SK-N-SH (cell line): ENCODE measurements at regions not wholly inside any gene's neighbourhood (a gene's known extent, or its start where the extent isn't known, plus 50 kb on each side); places are given as distances from the start of the nearest gene placed in this dataset.

Experiments used
- CTCF ChIA-PET: fragments of 300-600, 350-600 bp; formaldehyde crosslinking; extraction: SDS; loops from one replicate; lab custom pipeline; 2021; lab: Yijun Ruan, JAX
- POLR2A ChIA-PET: fragments of 350-600 bp; sonication (Branson Sonifier 250); formaldehyde crosslinking; extraction: SDS; loops from one replicate; lab custom pipeline; 2020; ENCODE audit warnings: antibody characterized with exemption, inconsistent platforms; lab: Yijun Ruan, JAX
- DNase-seq: peaks from one replicate; pipeline ENCODE4 v3.0.0; 2012
- H2AFZ ChIP-seq: fragments of 200-600 bp; sonication (generic); 2 replicates; pipeline ENCODE4 v1.8.1; 2016; ENCODE audit warnings: antibody characterized with exemption, mild to moderate bottlenecking, low read depth
- H3F3A ChIP-seq: fragments of 200-600 bp; sonication (generic); replicated peaks from 2 replicates; pipeline ENCODE3; 2016; ENCODE audit warnings: antibody characterized with exemption, mild to moderate bottlenecking; ENCODE audit not compliant: insufficient read depth
- H3K27ac ChIP-seq, 2 experiments: fragments of 200-500 bp in 1 of 2; fragments of 200-600 bp in 1 of 2; sonication (Bioruptor generic) in 1 of 2; sonication (generic), shearing (Covaris generic) in 1 of 2; 2 replicates each; pipeline versions ENCODE4 v1.5.1 to v1.6.1; 2014 to 2016; ENCODE audit warnings: low read depth in 2 of 2, inconsistent platforms in 1 of 2, low read length in 1 of 2, mild to moderate bottlenecking in 1 of 2, mixed read lengths in 1 of 2
- H3K27me3 ChIP-seq: fragments of 200-600 bp; sonication (generic), shearing (Covaris generic); 2 replicates; pipeline ENCODE4 v1.6.1; 2016; ENCODE audit warnings: mixed run types; ENCODE audit not compliant: insufficient read depth
- H3K36me3 ChIP-seq, 2 experiments: fragments of 200-500 bp in 1 of 2; fragments of 200-600 bp in 1 of 2; sonication (Bioruptor generic) in 1 of 2; sonication (generic) in 1 of 2; replicated peaks in 1 of 2; 2 replicates each; pipeline versions ENCODE3 to v1.5.1; 2014 to 2016; ENCODE audit warnings: low read length in 1 of 2, mild to moderate bottlenecking in 1 of 2; ENCODE audit not compliant: insufficient read depth in 2 of 2, control insufficient read depth in 1 of 2
- H3K4me1 ChIP-seq, 2 experiments: fragments of 200-500 bp in 1 of 2; fragments of 200-600 bp in 1 of 2; sonication (Bioruptor generic) in 1 of 2; sonication (generic), shearing (Covaris generic) in 1 of 2; 2 replicates each; pipeline versions ENCODE4 v1.5.1 to v1.6.1; 2014 to 2016; ENCODE audit warnings: low read depth in 1 of 2, low read length in 1 of 2, mixed run types in 1 of 2; ENCODE audit not compliant: insufficient read depth in 2 of 2, control insufficient read depth in 1 of 2
- H3K4me2 ChIP-seq: fragments of 200-600 bp; sonication (generic), shearing (Covaris generic); 2 replicates; pipeline ENCODE4 v1.6.1; 2017; ENCODE audit warnings: mixed run types
- H3K4me3 ChIP-seq, 2 experiments: fragments of 200-500 bp in 1 of 2; fragments of 200-600 bp in 1 of 2; sonication (Bioruptor generic) in 1 of 2; sonication (generic), shearing (Covaris generic) in 1 of 2; 2 replicates each; pipeline versions ENCODE4 v1.5.1 to v1.8.1; 2014 to 2016; ENCODE audit warnings: low read depth in 2 of 2, inconsistent platforms in 1 of 2, low read length in 1 of 2, mild to moderate bottlenecking in 1 of 2, mixed read lengths in 1 of 2, moderate library complexity in 1 of 2
- H3K79me2 ChIP-seq: fragments of 200-600 bp; sonication (generic); 2 replicates; pipeline ENCODE4 v1.8.1; 2017; ENCODE audit warnings: mild to moderate bottlenecking; ENCODE audit not compliant: insufficient read depth
- H3K9ac ChIP-seq: fragments of 200-600 bp; sonication (generic); 2 replicates; pipeline ENCODE4 v1.6.1; 2017; ENCODE audit warnings: mixed run types
- H3K9me2 ChIP-seq: fragments of 200-600 bp; sonication (generic); 2 replicates; pipeline ENCODE4 v1.6.1; 2017; ENCODE audit warnings: mixed run types
- H3K9me3 ChIP-seq: fragments of 200-600 bp; sonication (generic); 2 replicates; pipeline ENCODE4 v1.6.1; 2017; ENCODE audit warnings: mixed run types, mild to moderate bottlenecking, moderate library complexity
- H4K20me1 ChIP-seq: fragments of 200-600 bp; sonication (generic); 2 replicates; pipeline ENCODE4 v1.6.1; 2017; ENCODE audit warnings: mild to moderate bottlenecking, mixed run types; ENCODE audit not compliant: insufficient read depth
- CHD2 ChIP-seq: fragments of 150-350 bp; IDR thresholded peaks from 2 replicates; pipeline ENCODE4 v1.6.1; 2018; ENCODE audit warnings: low read length; ENCODE audit not compliant: partially characterized antibody
- ELF1 ChIP-seq: IDR thresholded peaks from 2 replicates; pipeline ENCODE4 v1.4.0; 2012
- EP300 ChIP-seq, 2 experiments: IDR thresholded peaks; 2 replicates each; pipeline versions ENCODE4 v1.4.0 to v1.6.1; 2012; ENCODE audit warnings: borderline replicate concordance in 1 of 2, low read depth in 1 of 2, low read length in 1 of 2
- FOXM1 ChIP-seq: IDR thresholded peaks from 2 replicates; pipeline ENCODE4 v1.4.0; 2012; ENCODE audit warnings: low read depth, mild to moderate bottlenecking
- GABPA ChIP-seq: IDR thresholded peaks from 2 replicates; pipeline ENCODE4 v1.4.0; 2012; ENCODE audit warnings: low read depth, mild to moderate bottlenecking
- GATA2 ChIP-seq: sonication (generic); formaldehyde crosslinking; IDR thresholded peaks from 2 replicates; pipeline ENCODE4 v1.5.0; 2020; ENCODE audit warnings: mild to moderate bottlenecking, missing genetic modification reagents
- MEF2A ChIP-seq: IDR thresholded peaks from 2 replicates; pipeline ENCODE4 v1.4.0; 2012; ENCODE audit warnings: low read depth, borderline replicate concordance
- RCOR1 ChIP-seq: fragments of 150-350 bp; IDR thresholded peaks from 2 replicates; pipeline ENCODE4 v1.6.1; 2017; ENCODE audit warnings: antibody characterized with exemption, low read length
- RXRA ChIP-seq: IDR thresholded peaks from 2 replicates; pipeline ENCODE4 v1.4.0; 2012; ENCODE audit warnings: low read depth, mild to moderate bottlenecking, borderline replicate concordance
- SIN3A ChIP-seq: IDR thresholded peaks from 2 replicates; pipeline ENCODE4 v1.6.1; 2012; ENCODE audit warnings: low read depth, mild to moderate bottlenecking, low read length, moderate library complexity, borderline replicate concordance
- TAF1 ChIP-seq: IDR thresholded peaks from 2 replicates; pipeline ENCODE4 v1.6.1; 2012; ENCODE audit warnings: low read depth, mild to moderate bottlenecking, low read length, moderate library complexity, borderline replicate concordance
- WGBS: methylation state at CpG from one replicate; pipeline ENCODE4 v1.1.6; 2017; ENCODE audit warnings: low lambda C conversion rate; 5-methylcytosine and 5-hydroxymethylcytosine counted together
- TF ChIP-seq, protein P1 (sequence below): IDR thresholded peaks from 2 replicates; pipeline ENCODE4 v1.4.0; 2012; ENCODE audit warnings: low read depth
- TF ChIP-seq, protein P2 (sequence below): IDR thresholded peaks from 2 replicates; pipeline ENCODE4 v1.4.0; 2012; ENCODE audit warnings: low read depth, borderline replicate concordance
- TF ChIP-seq, protein P3 (sequence below): IDR thresholded peaks from 2 replicates; pipeline ENCODE4; 2012
- TF ChIP-seq, protein P4 (sequence below): fragments of 200-600 bp; sonication (generic); IDR thresholded peaks from 2 replicates; pipeline ENCODE4 v1.6.1; 2017; ENCODE audit warnings: antibody characterized with exemption, mild to moderate bottlenecking, moderate library complexity
- TF ChIP-seq, protein P5 (sequence below): fragments of 150-350 bp; IDR thresholded peaks from 2 replicates; pipeline ENCODE4 v1.6.1; 2017; ENCODE audit warnings: antibody characterized with exemption, low read length, low read depth, borderline replicate concordance
- TF ChIP-seq, protein P6 (sequence below): fragments of 150-350 bp; IDR thresholded peaks from 2 replicates; pipeline ENCODE4 v1.6.1; 2016; ENCODE audit warnings: mild to moderate bottlenecking, low read depth, low read length
- TF ChIP-seq, protein P7 (sequence below): IDR thresholded peaks from 2 replicates; pipeline ENCODE4 v1.4.0; 2012; ENCODE audit warnings: low read depth, borderline replicate concordance

DNA sequence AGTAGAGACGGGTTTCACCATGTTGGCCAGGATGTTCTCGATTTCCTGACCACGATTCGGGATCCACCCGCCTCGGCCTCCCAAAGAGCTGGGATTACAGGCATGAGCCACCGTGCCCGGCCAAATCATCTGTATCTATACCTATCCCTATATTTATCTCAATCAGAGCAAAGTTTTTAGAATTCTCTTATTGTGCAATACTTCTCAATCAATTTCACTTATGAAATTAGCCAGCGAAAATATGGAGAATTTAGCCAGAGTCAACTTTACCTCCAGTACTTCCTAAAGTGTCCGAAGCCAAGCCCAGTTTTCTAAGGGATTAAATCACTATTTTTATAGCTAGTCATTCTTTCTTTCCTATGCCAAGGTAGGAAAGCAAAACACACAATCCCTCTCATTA is 319.1 kb upstream of the PFKP start:
- POLR2A ChIA-PET, result no interaction called here
- H2AFZ ChIP-seq, result no peak overlapping the region
- H3K27me3 ChIP-seq, result no peaks in the 10 kb centered on the region
- H3K4me2 ChIP-seq, result no peak overlapping the region
- no peaks in the 10 kb centered on the region for H3K9me3 ChIP-seq
- no peaks in the 10 kb centered on the region for H4K20me1 ChIP-seq
- WGBS, result 39% methylated on average over 10 of the region's 10 CpGs
- no peaks in the 10 kb centered on the region for H3K4me1 ChIP-seq
- TF ChIP-seq, protein P1, sequence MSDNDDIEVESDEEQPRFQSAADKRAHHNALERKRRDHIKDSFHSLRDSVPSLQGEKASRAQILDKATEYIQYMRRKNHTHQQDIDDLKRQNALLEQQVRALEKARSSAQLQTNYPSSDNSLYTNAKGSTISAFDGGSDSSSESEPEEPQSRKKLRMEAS, result no peak
- TF ChIP-seq SIN3A, result no peak
- TF ChIP-seq, protein P2, sequence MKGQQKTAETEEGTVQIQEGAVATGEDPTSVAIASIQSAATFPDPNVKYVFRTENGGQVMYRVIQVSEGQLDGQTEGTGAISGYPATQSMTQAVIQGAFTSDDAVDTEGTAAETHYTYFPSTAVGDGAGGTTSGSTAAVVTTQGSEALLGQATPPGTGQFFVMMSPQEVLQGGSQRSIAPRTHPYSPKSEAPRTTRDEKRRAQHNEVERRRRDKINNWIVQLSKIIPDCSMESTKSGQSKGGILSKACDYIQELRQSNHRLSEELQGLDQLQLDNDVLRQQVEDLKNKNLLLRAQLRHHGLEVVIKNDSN, result no peak
- TF ChIP-seq, protein P3, sequence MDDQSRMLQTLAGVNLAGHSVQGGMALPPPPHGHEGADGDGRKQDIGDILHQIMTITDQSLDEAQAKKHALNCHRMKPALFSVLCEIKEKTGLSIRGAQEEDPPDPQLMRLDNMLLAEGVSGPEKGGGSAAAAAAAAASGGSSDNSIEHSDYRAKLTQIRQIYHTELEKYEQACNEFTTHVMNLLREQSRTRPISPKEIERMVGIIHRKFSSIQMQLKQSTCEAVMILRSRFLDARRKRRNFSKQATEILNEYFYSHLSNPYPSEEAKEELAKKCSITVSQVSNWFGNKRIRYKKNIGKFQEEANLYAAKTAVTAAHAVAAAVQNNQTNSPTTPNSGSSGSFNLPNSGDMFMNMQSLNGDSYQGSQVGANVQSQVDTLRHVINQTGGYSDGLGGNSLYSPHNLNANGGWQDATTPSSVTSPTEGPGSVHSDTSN, result no peak
- TF ChIP-seq, protein P4, sequence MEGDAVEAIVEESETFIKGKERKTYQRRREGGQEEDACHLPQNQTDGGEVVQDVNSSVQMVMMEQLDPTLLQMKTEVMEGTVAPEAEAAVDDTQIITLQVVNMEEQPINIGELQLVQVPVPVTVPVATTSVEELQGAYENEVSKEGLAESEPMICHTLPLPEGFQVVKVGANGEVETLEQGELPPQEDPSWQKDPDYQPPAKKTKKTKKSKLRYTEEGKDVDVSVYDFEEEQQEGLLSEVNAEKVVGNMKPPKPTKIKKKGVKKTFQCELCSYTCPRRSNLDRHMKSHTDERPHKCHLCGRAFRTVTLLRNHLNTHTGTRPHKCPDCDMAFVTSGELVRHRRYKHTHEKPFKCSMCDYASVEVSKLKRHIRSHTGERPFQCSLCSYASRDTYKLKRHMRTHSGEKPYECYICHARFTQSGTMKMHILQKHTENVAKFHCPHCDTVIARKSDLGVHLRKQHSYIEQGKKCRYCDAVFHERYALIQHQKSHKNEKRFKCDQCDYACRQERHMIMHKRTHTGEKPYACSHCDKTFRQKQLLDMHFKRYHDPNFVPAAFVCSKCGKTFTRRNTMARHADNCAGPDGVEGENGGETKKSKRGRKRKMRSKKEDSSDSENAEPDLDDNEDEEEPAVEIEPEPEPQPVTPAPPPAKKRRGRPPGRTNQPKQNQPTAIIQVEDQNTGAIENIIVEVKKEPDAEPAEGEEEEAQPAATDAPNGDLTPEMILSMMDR, result no peak
- TF ChIP-seq, protein P5, sequence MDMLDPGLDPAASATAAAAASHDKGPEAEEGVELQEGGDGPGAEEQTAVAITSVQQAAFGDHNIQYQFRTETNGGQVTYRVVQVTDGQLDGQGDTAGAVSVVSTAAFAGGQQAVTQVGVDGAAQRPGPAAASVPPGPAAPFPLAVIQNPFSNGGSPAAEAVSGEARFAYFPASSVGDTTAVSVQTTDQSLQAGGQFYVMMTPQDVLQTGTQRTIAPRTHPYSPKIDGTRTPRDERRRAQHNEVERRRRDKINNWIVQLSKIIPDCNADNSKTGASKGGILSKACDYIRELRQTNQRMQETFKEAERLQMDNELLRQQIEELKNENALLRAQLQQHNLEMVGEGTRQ, result no peak
- TF ChIP-seq GABPA, result no peak
- TF ChIP-seq GATA2, result no peak
- TF ChIP-seq ELF1, result no peak
- TF ChIP-seq RXRA, result no peak
- no peak for TF ChIP-seq TAF1
- TF ChIP-seq, all 33 proteins: peak for 0
- CTCF ChIA-PET, result no interaction called here
- no peak overlapping the region for H3K27ac ChIP-seq
- no peaks in the 10 kb centered on the region for H3K79me2 ChIP-seq
- no peak for DNase-seq
- no peaks in the 10 kb centered on the region for H3F3A ChIP-seq
- H3K4me3 ChIP-seq, result no peak overlapping the region
- H3K9ac ChIP-seq, result no peak overlapping the region
- no peaks in the 10 kb centered on the region for H3K36me3 ChIP-seq
- H3K9me2 ChIP-seq, result no peaks in the 10 kb centered on the region

DNA sequence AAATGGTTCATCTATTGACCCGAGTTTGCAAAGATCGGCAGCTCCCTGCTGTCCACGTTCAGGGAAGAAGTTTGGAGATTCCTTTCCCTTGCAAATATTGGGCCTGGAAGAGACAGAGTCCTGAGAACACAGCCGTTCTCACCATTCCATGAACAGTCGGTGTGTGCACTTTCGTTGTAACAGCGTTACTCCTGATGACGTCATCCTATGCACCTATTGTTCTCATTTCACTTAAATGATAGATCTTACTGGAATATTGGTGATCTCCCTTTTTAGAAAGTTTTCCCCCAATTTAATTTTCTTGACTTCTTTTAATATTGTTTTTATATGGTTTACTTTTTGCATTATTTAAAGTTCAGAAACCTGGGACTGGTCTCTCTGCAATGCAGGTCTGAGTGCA is 320.7 kb upstream of the PFKP start:
- no peak overlapping the region for H3K9ac ChIP-seq
- H3K9me2 ChIP-seq, result no peaks in the 10 kb centered on the region
- no peaks in the 10 kb centered on the region for H4K20me1 ChIP-seq
- H3K36me3 ChIP-seq, result no peaks in the 10 kb centered on the region
- no peak overlapping the region for H2AFZ ChIP-seq
- TF ChIP-seq CHD2, result no peak
- TF ChIP-seq FOXM1, result no peak
- no peak for TF ChIP-seq RCOR1
- TF ChIP-seq, protein P4, result no peak
- TF ChIP-seq, protein P6, sequence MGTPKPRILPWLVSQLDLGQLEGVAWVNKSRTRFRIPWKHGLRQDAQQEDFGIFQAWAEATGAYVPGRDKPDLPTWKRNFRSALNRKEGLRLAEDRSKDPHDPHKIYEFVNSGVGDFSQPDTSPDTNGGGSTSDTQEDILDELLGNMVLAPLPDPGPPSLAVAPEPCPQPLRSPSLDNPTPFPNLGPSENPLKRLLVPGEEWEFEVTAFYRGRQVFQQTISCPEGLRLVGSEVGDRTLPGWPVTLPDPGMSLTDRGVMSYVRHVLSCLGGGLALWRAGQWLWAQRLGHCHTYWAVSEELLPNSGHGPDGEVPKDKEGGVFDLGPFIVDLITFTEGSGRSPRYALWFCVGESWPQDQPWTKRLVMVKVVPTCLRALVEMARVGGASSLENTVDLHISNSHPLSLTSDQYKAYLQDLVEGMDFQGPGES, result no peak
- no peak for TF ChIP-seq EP300 (IDR thresholded peaks at IDR 0.05; ENCODE audit: borderline replicate concordance in 1 of 2, low read depth in 1 of 2, low read length in 1 of 2)
- TF ChIP-seq, protein P7, sequence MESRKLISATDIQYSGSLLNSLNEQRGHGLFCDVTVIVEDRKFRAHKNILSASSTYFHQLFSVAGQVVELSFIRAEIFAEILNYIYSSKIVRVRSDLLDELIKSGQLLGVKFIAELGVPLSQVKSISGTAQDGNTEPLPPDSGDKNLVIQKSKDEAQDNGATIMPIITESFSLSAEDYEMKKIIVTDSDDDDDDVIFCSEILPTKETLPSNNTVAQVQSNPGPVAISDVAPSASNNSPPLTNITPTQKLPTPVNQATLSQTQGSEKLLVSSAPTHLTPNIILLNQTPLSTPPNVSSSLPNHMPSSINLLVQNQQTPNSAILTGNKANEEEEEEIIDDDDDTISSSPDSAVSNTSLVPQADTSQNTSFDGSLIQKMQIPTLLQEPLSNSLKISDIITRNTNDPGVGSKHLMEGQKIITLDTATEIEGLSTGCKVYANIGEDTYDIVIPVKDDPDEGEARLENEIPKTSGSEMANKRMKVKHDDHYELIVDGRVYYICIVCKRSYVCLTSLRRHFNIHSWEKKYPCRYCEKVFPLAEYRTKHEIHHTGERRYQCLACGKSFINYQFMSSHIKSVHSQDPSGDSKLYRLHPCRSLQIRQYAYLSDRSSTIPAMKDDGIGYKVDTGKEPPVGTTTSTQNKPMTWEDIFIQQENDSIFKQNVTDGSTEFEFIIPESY, result no peak
- TF ChIP-seq SIN3A, result no peak
- TF ChIP-seq MEF2A, result no peak
- TF ChIP-seq, all 33 proteins: peak for 0
- no peaks in the 10 kb centered on the region for H3K79me2 ChIP-seq
- ChIA-PET CTCF (no interaction called here), POLR2A (no interaction called here)
- no peaks in the 10 kb centered on the region for H3K27me3 ChIP-seq
- no peak overlapping the region for H3K27ac ChIP-seq
- H3F3A ChIP-seq, result no peaks in the 10 kb centered on the region
- H3K9me3 ChIP-seq, result no peaks in the 10 kb centered on the region
- H3K4me3 ChIP-seq, result no peak overlapping the region
- H3K4me2 ChIP-seq, result no peak overlapping the region
- no peak for DNase-seq
- no peaks in the 10 kb centered on the region for H3K4me1 ChIP-seq
- 41% methylated on average over 8 of the region's 8 CpGs for WGBS
